ENCODE measurements at regions not wholly inside any gene's neighbourhood (a gene's known extent, or its start where the extent isn't known, plus 50 kb on each side); places are given as distances from the start of the nearest gene placed in this dataset.

GRCh38 chr2:15745350-15745749 is 153.7 kb downstream of the DDX1 start:
- TF ChIP-seq CTCF (IDR thresholded peaks at IDR 0.05): no peak
- no peak for TF ChIP-seq POLR2A (IDR thresholded peaks at IDR 0.05)
- TF ChIP-seq POLR2AphosphoS5 (IDR thresholded peaks at IDR 0.05): peak in 3 of 4 donors; percentile 8 to 29 (median 20)
- no peak for TF ChIP-seq EP300 (IDR thresholded peaks at IDR 0.05)

Data from sigmoid colon (tissue), 4 donors.